Type B pancreatic cell (in vitro differentiated cells): ENCODE measurements at regions not wholly inside any gene's neighbourhood (a gene's known extent, or its start where the extent isn't known, plus 50 kb on each side); places are given as distances from the start of the nearest gene placed in this dataset.

ENCODE experiments used
- DNase-seq: peaks from one replicate; pipeline ENCODE4 v3.0.0; 2021; ENCODE audit warnings: mixed read lengths; ENCODE audit not compliant: unreplicated experiment; ENCODE audit errors: extremely low spot score
- H3K27ac Mint-ChIP-seq: 2 replicates; pipeline ENCODE4 v1.8.0; 2021; ENCODE audit warnings: mild to moderate bottlenecking, mixed read lengths
- H3K27me3 Mint-ChIP-seq: 2 replicates; pipeline ENCODE4 v1.8.0; 2021; ENCODE audit warnings: mixed read lengths
- H3K36me3 Mint-ChIP-seq: 2 replicates; pipeline ENCODE4 v1.8.0; 2021; ENCODE audit warnings: mixed read lengths
- H3K4me1 Mint-ChIP-seq: one replicate; pipeline ENCODE4 v1.8.0; 2021; ENCODE audit warnings: mixed read lengths; ENCODE audit not compliant: unreplicated experiment
- H3K4me3 Mint-ChIP-seq: 2 replicates; pipeline ENCODE4 v1.8.0; 2021; ENCODE audit warnings: mild to moderate bottlenecking, mixed read lengths
- H3K9me3 Mint-ChIP-seq: 2 replicates; pipeline ENCODE4 v1.8.0; 2021; ENCODE audit warnings: mixed read lengths
- CTCF ChIP-seq: fragments of 200-600 bp; sonication (generic); conservative IDR thresholded peaks from 2 replicates; pipeline ENCODE4 v1.5.0; 2021; ENCODE audit warnings: antibody characterized with exemption, mild to moderate bottlenecking

- H3K9me3 Mint-ChIP-seq: no peaks in the 10 kb centered on the region
- H3K27me3 Mint-ChIP-seq: peaks cover 5% of the 10 kb centered on the region
- H3K4me1 Mint-ChIP-seq: no peaks in the 10 kb centered on the region
- DNase-seq: no peak
- no peak overlapping the region for H3K4me3 Mint-ChIP-seq
- H3K27ac Mint-ChIP-seq: no peak overlapping the region
- TF ChIP-seq CTCF: peak; percentile 81
- H3K36me3 Mint-ChIP-seq: no peaks in the 10 kb centered on the region
Measured at GRCh38 chr2:57516698-57517340, 529.8 kb upstream of the VRK2 start.

GRCh38 chr2:57523304-57523703, 523.3 kb upstream of the VRK2 start:
- Mint-ChIP-seq H3K36me3 (no peaks in the 10 kb centered on the region), H3K27me3 (peaks cover 8% of the 10 kb centered on the region), H3K4me1 (no peaks in the 10 kb centered on the region), H3K9me3 (no peaks in the 10 kb centered on the region), H3K4me3 (no peak overlapping the region), H3K27ac (no peak overlapping the region)
- no peak for DNase-seq
- no peak for TF ChIP-seq CTCF

GRCh38 chr2:57527685-57528084, 518.9 kb upstream of the VRK2 start:
- Mint-ChIP-seq H3K27me3 (peaks cover 13% of the 10 kb centered on the region), H3K27ac (no peak overlapping the region), H3K4me3 (no peak overlapping the region), H3K9me3 (no peaks in the 10 kb centered on the region), H3K36me3 (no peaks in the 10 kb centered on the region), H3K4me1 (no peaks in the 10 kb centered on the region)
- no peak for DNase-seq
- no peak for TF ChIP-seq CTCF

GRCh38 chr2:57528499-57528898, 518.1 kb upstream of the VRK2 start:
- peaks cover 11% of the 10 kb centered on the region for H3K27me3 Mint-ChIP-seq
- DNase-seq: no peak
- H3K4me1 Mint-ChIP-seq: no peaks in the 10 kb centered on the region
- no peaks in the 10 kb centered on the region for H3K36me3 Mint-ChIP-seq
- no peak for TF ChIP-seq CTCF
- H3K9me3 Mint-ChIP-seq: no peaks in the 10 kb centered on the region
- no peak overlapping the region for H3K4me3 Mint-ChIP-seq
- H3K27ac Mint-ChIP-seq: no peak overlapping the region

- H3K27ac Mint-ChIP-seq: no peak overlapping the region
- peaks cover 4% of the 10 kb centered on the region for H3K27me3 Mint-ChIP-seq
- no peaks in the 10 kb centered on the region for H3K9me3 Mint-ChIP-seq
- H3K4me3 Mint-ChIP-seq: no peak overlapping the region
- DNase-seq: no peak
- no peaks in the 10 kb centered on the region for H3K36me3 Mint-ChIP-seq
- no peak for TF ChIP-seq CTCF
- no peaks in the 10 kb centered on the region for H3K4me1 Mint-ChIP-seq
Measured at GRCh38 chr2:57534358-57534757, 512.2 kb upstream of the VRK2 start.
